Activated naive CD4-positive, alpha-beta T cell treated with Interleukin-2 at 50 U/mL for 16 hours (primary cell): ENCODE measurements at regions not wholly inside any gene's neighbourhood (a gene's known extent, or its start where the extent isn't known, plus 50 kb on each side); places are given as distances from the start of the nearest gene placed in this dataset.

ENCODE experiments used
- DNase-seq: peaks from one replicate; pipeline ENCODE4 v3.0.0-alpha.2; 2020

- no peak for DNase-seq
Measured at GRCh38 chr2:226515344-226516055, 284.1 kb downstream of the IRS1 start.

DNA sequence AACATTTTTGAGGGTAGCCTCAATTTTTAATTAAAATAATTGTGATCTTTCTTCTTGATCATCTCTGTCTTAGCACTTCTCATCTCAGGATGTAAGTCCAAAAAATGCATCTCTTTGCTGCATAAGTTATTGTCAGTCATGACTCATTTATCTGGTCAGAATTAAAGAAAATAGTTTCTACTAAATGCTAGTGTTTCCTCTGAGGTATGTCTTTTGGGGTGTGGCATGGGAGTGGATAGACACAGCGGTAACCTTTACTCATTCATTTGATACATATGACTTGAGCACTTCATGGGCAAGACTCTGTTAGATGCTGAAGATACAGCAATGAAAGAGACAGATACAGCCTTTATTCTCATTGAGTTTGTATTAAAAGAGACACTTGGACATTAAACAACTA, 284.7 kb downstream of the IRS1 start:
- no peak for DNase-seq

- no peak for DNase-seq
Measured at GRCh38 chr2:226511311-226511710, 288.3 kb downstream of the IRS1 start.

- no peak for DNase-seq
Measured at GRCh38 chr2:226508683-226509082, 290.9 kb downstream of the IRS1 start.

- DNase-seq = no peak
Measured at GRCh38 chr2:226508005-226508404, 291.6 kb downstream of the IRS1 start.

GRCh38 chr2:226497146-226497909, 302.3 kb downstream of the IRS1 start:
- no peak for DNase-seq

GRCh38 chr2:226496273-226496550, 303.4 kb downstream of the IRS1 start:
- no peak for DNase-seq

DNA sequence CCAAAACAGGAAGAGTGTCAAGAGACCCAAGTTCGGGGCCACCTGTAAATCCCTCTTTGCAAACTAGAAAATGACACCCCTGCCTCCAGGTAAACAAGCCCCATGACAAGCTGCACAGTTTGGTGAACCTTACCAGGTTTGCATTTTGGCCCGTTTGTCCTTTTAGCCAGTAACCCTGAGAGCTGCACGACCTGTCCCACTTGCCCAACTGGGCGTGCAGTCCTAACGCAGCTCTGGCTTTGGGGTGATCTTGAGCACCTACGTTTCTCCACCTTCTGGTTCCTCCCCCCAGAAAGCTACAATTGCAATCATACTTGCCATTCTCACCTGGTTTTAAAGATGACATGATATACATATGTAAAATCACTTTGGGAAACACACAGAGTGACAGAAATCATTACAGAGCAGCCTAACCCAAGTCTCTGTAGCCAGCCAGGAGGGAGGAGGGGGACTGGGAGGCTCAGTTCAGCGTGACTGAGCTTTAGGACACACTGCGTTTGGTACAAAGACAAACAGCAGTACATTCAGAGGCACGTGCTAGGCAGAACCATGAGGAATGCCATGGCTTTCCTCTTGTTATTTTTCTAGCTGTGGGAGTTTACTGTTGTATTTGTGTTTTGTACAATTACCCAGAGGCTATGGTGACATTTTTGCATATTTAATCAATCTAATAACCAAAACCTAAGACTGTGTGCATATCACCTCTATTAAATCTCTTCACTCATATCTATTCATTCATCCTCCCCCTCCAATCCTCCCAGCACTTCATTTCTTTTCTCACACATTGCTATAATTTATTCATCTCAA, 304.0 kb downstream of the IRS1 start:
- DNase-seq = no peak

- DNase-seq = no peak
Measured at GRCh38 chr2:226491112-226491511, 308.5 kb downstream of the IRS1 start.

GRCh38 chr2:226489775-226490541, 309.7 kb downstream of the IRS1 start:
- no peak for DNase-seq

DNA sequence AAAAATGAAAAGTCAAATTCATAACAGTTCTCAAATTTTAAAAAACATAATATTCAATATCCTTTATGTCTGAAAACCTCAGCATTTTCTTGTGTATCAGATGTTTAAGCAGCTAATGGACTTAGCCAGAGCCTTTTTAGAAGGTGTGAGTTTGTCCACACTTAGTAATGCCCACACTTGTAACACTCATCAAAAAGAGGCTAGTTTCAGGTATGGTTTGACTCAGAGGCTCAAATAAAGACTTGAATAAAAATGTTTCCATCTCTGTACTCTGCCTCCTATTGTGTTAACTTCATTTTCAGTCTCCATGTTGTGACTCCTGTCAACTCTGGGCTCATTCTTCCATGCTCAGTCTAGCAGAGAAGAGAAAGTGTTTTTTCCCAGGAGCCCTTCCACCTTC, 311.6 kb downstream of the IRS1 start:
- no peak for DNase-seq

DNA sequence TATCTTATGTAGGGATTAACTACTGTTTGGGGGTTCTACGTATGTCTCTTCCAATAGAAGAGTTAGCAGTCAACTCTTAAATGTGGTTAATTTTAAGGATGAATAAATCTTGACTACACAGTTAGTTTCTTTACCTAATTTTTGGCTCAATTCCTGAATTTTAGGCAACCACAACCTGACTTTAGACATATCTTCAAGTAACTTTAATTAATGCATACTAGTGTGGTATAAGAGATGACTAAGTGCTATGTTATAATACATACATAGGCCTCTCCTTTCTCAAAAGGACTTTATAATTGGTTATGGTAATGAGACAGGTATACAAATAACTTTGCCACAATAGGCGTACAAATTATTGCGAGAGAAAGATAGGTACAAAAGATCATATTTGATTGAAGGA, 312.0 kb downstream of the IRS1 start:
- DNase-seq = no peak

DNA sequence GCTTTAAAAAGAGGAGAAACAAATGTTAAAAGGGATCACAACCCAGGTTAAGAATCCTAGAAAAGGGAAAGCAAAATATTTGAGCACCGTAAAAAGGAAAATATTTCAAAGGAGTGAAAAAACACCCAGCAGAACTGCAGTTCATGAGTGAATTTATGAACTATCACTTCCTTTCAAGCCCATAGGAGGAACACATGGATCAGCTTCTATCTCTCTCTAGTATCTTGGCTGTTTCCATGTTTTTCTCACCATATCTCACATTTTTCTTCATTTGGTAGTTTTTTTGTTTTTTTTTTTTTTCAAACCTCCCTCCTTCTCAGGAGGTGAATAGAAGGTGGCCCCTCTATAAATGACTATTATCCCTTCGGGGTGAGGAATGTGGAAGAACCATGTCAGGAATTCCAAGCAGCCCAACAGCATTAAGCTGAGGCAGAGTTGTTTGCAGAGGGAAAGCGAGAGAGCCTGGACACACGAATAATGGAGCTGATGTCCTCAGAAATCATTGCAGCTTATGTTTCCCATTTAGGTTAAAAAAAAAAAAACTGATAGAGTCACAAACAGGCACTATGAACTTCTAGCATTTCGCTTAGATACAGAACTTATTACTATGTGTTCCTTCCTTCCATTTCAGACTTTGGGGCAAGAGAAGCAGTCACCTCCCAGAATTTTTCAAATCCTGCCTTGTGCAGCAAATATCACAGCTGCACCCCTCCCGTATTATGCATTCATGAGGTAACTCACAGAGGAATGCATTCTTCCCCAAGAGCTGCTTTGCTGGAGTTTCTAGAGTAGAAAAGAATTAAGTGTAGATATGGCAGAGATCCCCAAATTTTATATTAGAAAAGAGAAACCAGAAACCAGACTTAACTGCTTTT, 315.6 kb downstream of the IRS1 start:
- no peak for DNase-seq

DNA sequence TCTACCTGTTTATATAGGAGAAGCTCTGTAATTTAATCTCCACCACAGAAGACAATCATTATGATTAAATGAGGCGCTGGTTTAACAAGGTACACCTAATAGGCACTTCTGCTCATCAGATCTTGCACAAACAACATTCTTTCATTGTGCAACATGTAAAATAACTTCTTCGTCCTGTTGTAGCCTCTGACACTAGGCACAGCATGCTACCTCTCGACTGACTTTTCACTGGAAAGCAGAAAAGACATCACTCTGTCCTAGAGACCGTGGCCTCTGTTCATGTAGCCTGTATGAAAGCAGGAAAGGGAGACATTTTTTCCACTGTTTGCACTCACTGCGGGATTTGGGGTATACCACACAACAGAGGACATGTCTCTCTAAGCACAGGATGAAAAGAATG, 316.5 kb downstream of the IRS1 start:
- DNase-seq = no peak

- DNase-seq = no peak
Measured at GRCh38 chr2:226478109-226478809, 321.4 kb downstream of the IRS1 start.

- DNase-seq = no peak
Measured at GRCh38 chr2:226477221-226478108, 322.2 kb downstream of the IRS1 start.

GRCh38 chr2:226475650-226476049, 324.0 kb downstream of the IRS1 start:
- DNase-seq = no peak

DNA sequence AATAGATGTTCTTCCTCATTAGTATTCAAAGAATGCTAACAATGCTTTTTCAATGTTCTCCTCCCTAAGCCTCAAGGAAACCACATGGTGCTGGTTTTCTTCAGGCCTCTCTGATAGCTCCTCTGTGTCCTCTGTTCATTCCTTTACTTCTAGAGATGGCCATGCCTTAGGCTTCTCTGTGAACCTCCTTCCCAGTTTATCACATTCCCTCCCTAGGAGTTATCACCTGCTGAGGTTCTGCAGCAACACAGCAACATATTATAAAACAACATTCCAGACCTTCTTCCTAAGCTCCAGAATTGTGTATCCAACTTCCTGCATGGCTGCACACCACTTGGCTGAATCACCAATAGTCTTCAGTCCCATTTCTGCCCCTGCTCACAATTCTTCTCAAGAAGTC, 325.5 kb downstream of the IRS1 start:
- DNase-seq = no peak

- no peak for DNase-seq
Measured at GRCh38 chr2:226471987-226472470, 327.6 kb downstream of the IRS1 start.

DNA sequence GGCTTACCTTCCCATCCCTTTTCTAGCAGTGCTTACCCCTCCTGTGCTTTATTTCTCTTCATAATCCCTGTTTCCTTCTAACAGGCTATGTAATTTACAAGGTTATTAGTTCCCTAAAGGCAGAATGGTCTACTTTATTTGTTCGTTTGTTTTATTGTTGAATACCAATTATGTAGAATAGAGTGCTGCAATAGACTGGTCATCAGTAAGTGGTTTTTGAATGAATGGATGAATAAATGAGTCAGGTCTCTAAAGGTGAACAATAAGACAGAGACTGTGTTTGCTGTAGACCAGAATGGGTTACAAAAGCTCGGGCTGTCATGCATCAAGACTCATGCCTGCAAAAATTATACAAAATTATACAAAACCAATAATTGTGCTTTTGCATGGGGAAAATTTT, 332.0 kb downstream of the IRS1 start:
- no peak for DNase-seq
